HG02588 (cell line): ENCODE measurements at regions not wholly inside any gene's neighbourhood (a gene's known extent, or its start where the extent isn't known, plus 50 kb on each side); places are given as distances from the start of the nearest gene placed in this dataset.
"Not testable (repeated sequence)": the region's sequence is repeated elsewhere in the genome, so short reads cannot be mapped to it uniquely, and the experiment has no call there.

ENCODE experiments used
- ATAC-seq: cut with Tn5 transposase; IDR thresholded peaks from one replicate; pipeline ENCODE4 v1.9.1; 2021; ENCODE audit warnings: mild to moderate bottlenecking, moderate library complexity; ENCODE audit not compliant: unreplicated experiment

DNA sequence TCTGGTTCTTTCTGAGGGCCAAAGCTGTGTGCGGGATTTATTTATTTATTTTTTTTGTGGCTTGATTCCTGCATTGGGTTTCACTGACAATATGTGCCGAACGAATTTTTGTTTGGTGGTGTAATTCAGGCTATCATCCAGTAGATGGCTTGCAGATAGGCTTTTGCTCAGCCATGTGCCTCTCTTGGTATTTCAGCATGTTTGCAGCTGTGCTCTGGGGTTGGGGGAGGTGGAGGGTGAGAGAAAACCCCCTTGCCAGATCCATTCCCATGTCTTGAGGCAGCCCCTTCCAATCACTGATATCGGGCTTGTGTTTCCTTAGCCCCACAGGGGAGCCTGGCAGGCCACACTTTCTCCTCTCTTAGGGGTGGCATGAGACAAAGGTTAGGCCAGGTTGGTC, 302.4 kb downstream of the PTGER3 start:
- ATAC-seq, result no peak

DNA sequence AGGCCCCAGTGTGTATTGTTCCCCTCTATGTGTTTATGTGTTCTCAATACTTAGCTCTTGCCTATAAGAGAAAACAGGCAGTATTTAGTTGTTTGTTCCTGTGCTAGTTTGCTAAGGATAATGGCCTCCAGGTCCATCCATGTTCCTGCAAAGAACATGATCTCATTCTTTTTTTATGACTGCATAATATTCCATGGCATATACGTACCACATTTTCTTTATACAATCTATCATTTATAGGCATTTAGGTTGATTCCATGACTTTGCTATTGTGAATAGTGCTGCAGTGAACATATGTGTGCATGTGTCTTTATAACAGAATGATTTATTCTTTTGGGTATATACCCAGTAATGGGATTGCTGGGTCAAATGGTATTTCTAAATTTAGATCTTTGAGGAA, 301.6 kb downstream of the PTGER3 start:
- not testable (repeated sequence) for ATAC-seq

- not testable (repeated sequence) for ATAC-seq
These were observed 300.5 kb downstream of the PTGER3 start for GRCh38 chr1:70747123-70747522.

DNA sequence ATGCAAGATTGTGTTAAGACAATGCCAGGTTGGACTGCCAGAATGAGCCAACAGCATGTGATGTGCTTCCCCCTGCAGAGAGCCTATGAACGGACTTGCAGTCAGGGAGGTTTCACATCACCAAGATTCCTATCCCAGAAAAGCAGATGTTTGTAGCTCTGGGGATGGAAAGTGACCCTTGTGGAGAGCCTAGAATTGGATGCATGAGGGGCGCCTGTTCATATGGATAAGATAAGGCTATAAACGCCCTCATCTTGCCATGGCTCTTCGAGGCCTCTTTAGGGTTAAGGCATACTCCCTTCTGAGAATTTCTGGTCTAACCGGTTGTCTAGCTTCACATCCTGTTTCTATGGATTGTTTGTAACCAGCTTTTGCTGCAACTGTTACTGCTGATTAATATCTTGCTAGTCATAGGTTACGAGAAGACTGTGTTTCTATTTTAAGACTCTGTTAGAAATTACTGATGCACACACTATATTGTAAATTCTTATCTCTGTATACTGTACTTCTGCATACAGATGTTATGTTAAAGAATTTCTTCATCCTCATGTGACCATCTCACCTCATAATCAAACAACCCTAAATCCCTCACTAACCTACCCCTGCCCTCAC, 295.8 kb downstream of the PTGER3 start:
- ATAC-seq, result not testable (repeated sequence)

DNA sequence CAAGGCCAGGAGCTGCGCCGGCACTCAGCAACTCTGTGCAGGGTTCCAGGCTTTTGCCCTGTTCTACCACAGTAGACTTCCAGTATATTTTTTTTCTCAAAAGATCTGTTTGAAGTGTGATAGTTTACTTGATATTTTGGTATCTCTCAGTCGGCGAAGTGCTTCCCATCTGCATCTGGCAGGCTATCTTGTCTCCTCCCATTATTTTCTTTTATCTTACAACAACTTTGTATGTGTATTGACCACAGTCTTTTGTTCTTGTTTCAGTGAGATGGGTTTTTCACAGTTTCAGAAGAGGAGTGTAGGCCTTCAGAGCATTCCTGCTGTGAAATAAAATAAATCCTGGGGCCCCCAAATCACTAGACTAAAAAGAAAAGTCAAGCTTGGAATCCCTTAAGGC, 292.9 kb downstream of the PTGER3 start:
- ATAC-seq, result no peak

DNA sequence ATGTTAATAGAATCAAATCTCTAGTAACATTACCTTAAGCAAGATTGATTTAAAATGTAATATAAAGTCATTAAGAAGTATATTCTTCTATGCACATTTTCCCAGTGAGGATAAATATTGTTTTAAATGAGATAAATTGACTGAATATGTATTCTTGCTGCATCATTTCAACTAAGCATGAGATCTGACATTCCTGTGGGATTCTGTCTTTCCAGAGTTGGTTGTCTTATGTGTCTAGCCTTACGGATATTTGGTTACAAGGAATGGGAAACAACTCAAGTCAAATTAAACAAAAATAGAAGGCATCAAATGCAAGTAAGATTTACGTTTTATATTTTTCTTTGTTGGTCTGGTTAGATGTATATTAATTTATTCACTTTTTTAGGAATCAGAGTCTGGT, 287.5 kb downstream of the PTGER3 start:
- ATAC-seq, result no peak

- no peak for ATAC-seq
These were observed 285.2 kb downstream of the PTGER3 start for GRCh38 chr1:70762386-70762785.

DNA sequence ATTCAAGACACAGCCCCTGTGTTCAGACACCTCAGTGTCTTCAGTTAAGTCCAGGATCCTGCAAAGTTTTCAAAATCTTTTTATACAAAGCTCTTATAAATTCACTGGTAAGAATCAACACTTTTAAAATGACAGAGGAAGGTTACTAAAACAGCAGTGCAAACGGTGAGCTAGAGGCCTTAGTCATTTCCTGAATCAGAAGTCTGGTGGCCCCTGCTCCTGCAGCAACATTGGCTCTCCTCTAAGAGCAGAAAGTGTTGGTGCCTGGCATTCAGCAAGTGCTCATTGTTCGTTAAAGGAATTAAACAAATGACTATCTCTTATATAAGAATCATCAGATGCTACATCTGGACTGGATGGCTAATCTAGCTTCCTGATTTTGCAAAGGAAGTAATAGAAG, 282.9 kb downstream of the PTGER3 start:
- ATAC-seq, result no peak

DNA sequence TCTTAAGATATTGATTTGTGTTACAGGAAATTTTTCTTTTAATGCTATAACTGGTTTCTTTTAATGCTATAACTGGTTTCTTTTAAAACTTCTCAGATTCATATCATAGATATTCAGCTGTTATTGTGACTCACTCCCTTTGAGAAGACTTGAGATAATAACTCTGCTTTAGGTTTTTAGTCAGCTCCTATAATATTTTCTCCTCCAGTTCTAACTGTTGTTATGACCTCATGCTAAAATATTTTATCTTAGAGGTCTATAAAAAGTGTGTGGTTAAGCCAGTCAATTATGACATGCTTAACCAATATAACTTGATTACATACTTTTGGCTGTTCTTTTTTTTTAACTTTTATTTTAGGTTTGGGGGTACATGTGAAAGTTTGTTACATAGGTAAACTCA, 280.2 kb downstream of the PTGER3 start:
- no peak for ATAC-seq

- ATAC-seq, result no peak
These were observed 279.4 kb downstream of the PTGER3 start for GRCh38 chr1:70768216-70768615.

DNA sequence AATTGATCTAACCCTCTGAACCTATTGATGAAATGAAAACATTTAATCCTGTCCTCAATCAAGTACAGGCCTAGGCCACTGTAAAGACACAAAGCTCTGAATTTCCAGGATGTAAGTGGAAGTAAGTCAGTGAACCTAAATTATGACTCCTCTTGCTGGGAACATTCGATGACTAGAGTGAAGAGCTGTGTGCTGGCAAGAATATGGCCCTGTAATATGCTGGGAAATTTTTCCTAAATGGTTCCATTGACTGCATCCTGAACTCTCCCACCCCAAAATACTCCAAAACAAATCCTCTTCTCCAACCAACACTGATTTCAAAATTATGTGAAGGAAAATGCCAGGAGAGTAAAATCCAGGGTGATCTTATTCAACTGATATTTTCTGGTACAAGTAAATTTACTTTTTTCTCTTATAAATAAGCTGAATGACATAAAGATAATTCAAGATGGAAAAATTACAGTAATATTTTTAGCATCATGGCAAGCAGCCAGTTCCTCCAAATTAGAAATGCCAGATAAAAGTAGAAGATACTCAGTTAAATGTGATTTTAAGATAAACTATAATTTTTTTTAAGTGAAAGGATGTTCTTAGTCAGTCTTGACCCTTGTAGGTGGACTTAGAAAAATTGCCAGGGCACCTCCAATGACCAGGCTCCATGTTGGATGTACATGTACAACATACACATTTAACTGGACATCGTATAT, 269.4 kb downstream of the PTGER3 start:
- ATAC-seq, result no peak

- ATAC-seq, result no peak
These were observed 268.7 kb downstream of the PTGER3 start for GRCh38 chr1:70778934-70779333.

DNA sequence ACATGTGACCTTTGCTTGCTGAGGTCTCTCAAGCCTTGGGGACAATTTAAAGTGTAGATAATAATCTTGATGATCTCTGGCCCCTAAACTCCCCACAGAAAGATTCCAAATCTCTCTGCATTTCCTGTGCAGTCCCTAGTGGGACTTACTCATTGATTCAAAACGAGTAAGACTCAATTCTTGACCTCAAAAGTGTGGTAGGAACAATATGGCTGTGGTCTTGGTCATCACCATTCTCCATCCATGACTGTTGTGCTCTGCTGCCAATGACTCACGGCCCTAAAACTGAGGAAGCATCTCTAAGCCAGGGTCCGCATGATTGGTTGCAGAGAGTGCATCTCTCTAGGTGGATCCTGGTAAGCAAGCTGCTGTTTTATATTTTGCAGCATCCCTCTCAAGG, 268.0 kb downstream of the PTGER3 start:
- no peak for ATAC-seq

GRCh38 chr1:70785287-70785686, 262.3 kb downstream of the PTGER3 start:
- ATAC-seq, result no peak

DNA sequence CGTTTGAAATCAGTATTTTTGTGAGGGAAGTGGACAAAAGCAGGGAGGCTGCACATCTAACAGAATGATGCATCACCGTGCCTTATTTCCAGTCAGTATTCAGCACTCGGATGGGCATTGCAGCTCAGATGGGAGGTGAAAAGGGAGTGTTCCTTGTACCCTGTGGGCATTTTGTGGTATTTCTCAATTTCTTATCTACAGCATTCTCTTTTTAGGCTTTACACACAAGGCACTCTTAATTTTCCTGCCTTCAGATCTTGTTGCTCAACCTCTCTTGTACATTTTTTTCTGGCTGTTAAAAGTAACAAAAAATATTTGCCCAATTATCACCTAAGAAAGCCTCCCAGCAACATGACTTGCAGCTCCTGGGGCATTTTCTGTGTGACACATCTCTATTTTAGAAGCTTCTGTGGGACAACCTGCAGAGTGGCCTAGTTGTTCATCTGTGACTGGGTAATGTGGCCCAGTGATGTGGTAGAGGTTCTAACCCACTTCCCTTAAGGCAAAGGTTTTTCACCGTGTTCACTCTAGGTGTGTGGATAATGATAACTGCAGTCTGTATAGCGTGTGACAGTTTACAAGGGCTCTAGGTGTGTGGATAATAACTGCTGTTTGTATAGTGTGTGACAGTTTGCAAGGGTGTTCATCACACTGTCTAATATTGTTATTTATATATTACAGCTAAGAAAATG, 257.2 kb downstream of the PTGER3 start:
- ATAC-seq, result no peak

- not testable (repeated sequence) for ATAC-seq
These were observed 252.6 kb downstream of the PTGER3 start for GRCh38 chr1:70795064-70795463.

- ATAC-seq, result not testable (repeated sequence)
These were observed 251.3 kb downstream of the PTGER3 start for GRCh38 chr1:70796298-70796697.

GRCh38 chr1:70802625-70803024, 245.0 kb downstream of the PTGER3 start:
- not testable (repeated sequence) for ATAC-seq

GRCh38 chr1:70805641-70806040, 242.0 kb downstream of the PTGER3 start:
- ATAC-seq, result no peak

- no peak for ATAC-seq
These were observed 240.4 kb downstream of the PTGER3 start for GRCh38 chr1:70807088-70807664.

DNA sequence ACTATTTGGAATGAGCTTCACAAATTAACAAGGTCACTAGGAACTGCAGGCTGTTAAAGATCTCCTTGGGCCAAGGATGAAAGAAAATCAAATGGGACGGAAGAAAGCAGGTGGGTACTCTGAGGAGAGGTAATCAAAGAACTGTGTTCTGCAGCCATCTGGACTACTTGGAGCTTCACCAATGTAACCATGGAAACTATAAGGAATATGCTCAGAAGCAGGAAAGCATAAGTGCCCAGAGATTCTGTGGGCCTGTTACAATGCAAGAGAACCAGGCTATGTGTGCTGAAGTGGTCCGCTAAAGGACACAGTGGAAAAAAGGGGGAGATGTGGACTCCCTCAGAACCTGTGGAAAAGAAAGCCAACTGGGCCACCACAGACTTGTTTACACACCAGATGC, 238.5 kb downstream of the PTGER3 start:
- no peak for ATAC-seq

- ATAC-seq, result no peak
These were observed 235.8 kb downstream of the PTGER3 start for GRCh38 chr1:70811815-70812214.
